Large intestine (tissue), 3 donors: ENCODE measurements at regions not wholly inside any gene's neighbourhood (a gene's known extent, or its start where the extent isn't known, plus 50 kb on each side); places are given as distances from the start of the nearest gene placed in this dataset.

Experiments used
- DNase-seq, 2 donors: peaks; one replicate each; pipeline versions ENCODE4 v3.0.0 to v3.0.0-alpha.2; 2013
- H3K27ac ChIP-seq: one replicate; pipeline ENCODE4 v1.5.1; 2013; ENCODE audit warnings: low read length
- H3K27me3 ChIP-seq: 2 replicates; pipeline ENCODE4 v1.6.1; 2013; ENCODE audit warnings: low read length; ENCODE audit not compliant: control insufficient read depth, insufficient read depth
- H3K36me3 ChIP-seq: 2 replicates; pipeline ENCODE4 v1.6.1; 2013; ENCODE audit warnings: low read length; ENCODE audit not compliant: control insufficient read depth, insufficient read depth
- H3K4me1 ChIP-seq: one replicate; pipeline ENCODE4 v1.6.1; 2013; ENCODE audit warnings: low read length; ENCODE audit not compliant: control insufficient read depth, insufficient read depth
- H3K4me3 ChIP-seq: one replicate; pipeline ENCODE4 v1.5.1; 2013; ENCODE audit warnings: low read length
- H3K9me3 ChIP-seq: one replicate; pipeline ENCODE4 v1.6.1; 2013; ENCODE audit warnings: mild to moderate bottlenecking, low read depth, low read length, moderate library complexity; ENCODE audit not compliant: control insufficient read depth
- WGBS: methylation state at CpG from one replicate; pipeline ENCODE4 v1.1.5; 2013; ENCODE audit warnings: low lambda C conversion rate; ENCODE audit not compliant: insufficient coverage; 5-methylcytosine and 5-hydroxymethylcytosine counted together

- WGBS: 75% methylated on average over 2 of the region's 7 CpGs
- H3K36me3 ChIP-seq: no peaks in the 10 kb centered on the region
Measured at GRCh38 chr13:111038887-111039286, 76.2 kb upstream of the ARHGEF7 start.

GRCh38 chr13:111037927-111038326, 77.2 kb upstream of the ARHGEF7 start:
- no peak for DNase-seq
- 90% methylated on average over 2 of the region's 12 CpGs for WGBS

More at GRCh38 chr13:111038887-111039286, 76.2 kb upstream of the ARHGEF7 start:
- no peaks in the 10 kb centered on the region for H3K4me1 ChIP-seq
- H3K27ac ChIP-seq: no peak overlapping the region
- DNase-seq: no peak
- H3K27me3 ChIP-seq: peaks cover 16% of the 10 kb centered on the region
- H3K9me3 ChIP-seq: no peaks in the 10 kb centered on the region
- H3K4me3 ChIP-seq: no peak overlapping the region

GRCh38 chr13:111036665-111037064, 78.4 kb upstream of the ARHGEF7 start:
- 60% methylated on average over 3 of the region's 7 CpGs for WGBS
- Histone ChIP-seq H3K4me3 (no peak overlapping the region), H3K4me1 (no peaks in the 10 kb centered on the region), H3K9me3 (no peaks in the 10 kb centered on the region), H3K36me3 (no peaks in the 10 kb centered on the region), H3K27me3 (peaks cover 21% of the 10 kb centered on the region), H3K27ac (no peak overlapping the region)
- no peak for DNase-seq

More at GRCh38 chr13:111037927-111038326, 77.2 kb upstream of the ARHGEF7 start:
- Histone ChIP-seq H3K9me3 (no peaks in the 10 kb centered on the region), H3K36me3 (no peaks in the 10 kb centered on the region), H3K27ac (no peak overlapping the region), H3K4me3 (no peak overlapping the region), H3K27me3 (peaks cover 20% of the 10 kb centered on the region), H3K4me1 (no peaks in the 10 kb centered on the region)

- no peak for DNase-seq
- Histone ChIP-seq H3K27me3 (peaks cover 21% of the 10 kb centered on the region), H3K27ac (no peak overlapping the region), H3K36me3 (no peaks in the 10 kb centered on the region), H3K4me1 (no peaks in the 10 kb centered on the region), H3K4me3 (no peak overlapping the region), H3K9me3 (no peaks in the 10 kb centered on the region)
- 0% methylated on average over 1 of the region's 10 CpGs for WGBS
Measured at GRCh38 chr13:111035861-111036260, 79.2 kb upstream of the ARHGEF7 start.

- no peaks in the 10 kb centered on the region for H3K9me3 ChIP-seq
- no peak overlapping the region for H3K4me3 ChIP-seq
- no peak overlapping the region for H3K27ac ChIP-seq
- no peak for DNase-seq
- H3K27me3 ChIP-seq: peaks cover 21% of the 10 kb centered on the region
- no peaks in the 10 kb centered on the region for H3K36me3 ChIP-seq
- 89% methylated on average over 1 of the region's 2 CpGs for WGBS
- H3K4me1 ChIP-seq: no peaks in the 10 kb centered on the region
Measured at GRCh38 chr13:111034811-111035210, 80.3 kb upstream of the ARHGEF7 start.

GRCh38 chr13:111033172-111034130, 81.7 kb upstream of the ARHGEF7 start:
- WGBS: 83% methylated on average over 2 of the region's 16 CpGs
- H3K4me3 ChIP-seq: no peak overlapping the region
- no peaks in the 10 kb centered on the region for H3K4me1 ChIP-seq
- no peak overlapping the region for H3K27ac ChIP-seq
- DNase-seq: no peak
- no peaks in the 10 kb centered on the region for H3K9me3 ChIP-seq
- peaks cover 18% of the 10 kb centered on the region for H3K27me3 ChIP-seq
- H3K36me3 ChIP-seq: no peaks in the 10 kb centered on the region

GRCh38 chr13:111031531-111031961, 83.6 kb upstream of the ARHGEF7 start:
- WGBS: no CpG with 5 or more reads among the region's 8 CpGs
- no peak overlapping the region for H3K4me3 ChIP-seq
- no peaks in the 10 kb centered on the region for H3K4me1 ChIP-seq
- H3K9me3 ChIP-seq: no peaks in the 10 kb centered on the region
- DNase-seq: no peak
- no peaks in the 10 kb centered on the region for H3K36me3 ChIP-seq
- peaks cover 15% of the 10 kb centered on the region for H3K27me3 ChIP-seq
- H3K27ac ChIP-seq: no peak overlapping the region

GRCh38 chr13:111029957-111030609, 85.0 kb upstream of the ARHGEF7 start:
- H3K4me3 ChIP-seq: no peak overlapping the region
- H3K27ac ChIP-seq: no peak overlapping the region
- no peak for DNase-seq
- H3K9me3 ChIP-seq: no peaks in the 10 kb centered on the region
- H3K36me3 ChIP-seq: no peaks in the 10 kb centered on the region
- H3K4me1 ChIP-seq: no peaks in the 10 kb centered on the region
- H3K27me3 ChIP-seq: peaks cover 8% of the 10 kb centered on the region
- WGBS: no CpG with 5 or more reads among the region's 29 CpGs

GRCh38 chr13:111027458-111028439, 87.4 kb upstream of the ARHGEF7 start:
- Histone ChIP-seq H3K4me3 (no peak overlapping the region), H3K9me3 (no peaks in the 10 kb centered on the region), H3K27ac (no peak overlapping the region), H3K36me3 (no peaks in the 10 kb centered on the region), H3K27me3 (no peaks in the 10 kb centered on the region), H3K4me1 (no peaks in the 10 kb centered on the region)
- no CpG with 5 or more reads among the region's 16 CpGs for WGBS
- no peak for DNase-seq

GRCh38 chr13:111025310-111025709, 89.8 kb upstream of the ARHGEF7 start:
- Histone ChIP-seq H3K27me3 (no peaks in the 10 kb centered on the region), H3K36me3 (no peaks in the 10 kb centered on the region), H3K9me3 (peaks cover 5% of the 10 kb centered on the region), H3K27ac (no peak overlapping the region), H3K4me3 (no peak overlapping the region), H3K4me1 (no peaks in the 10 kb centered on the region)
- DNase-seq: no peak
- whole genome bisulfite sequencing: no CpG with 5 or more reads among the region's 1 CpG
